ENCODE measurements at regions not wholly inside any gene's neighbourhood (a gene's known extent, or its start where the extent isn't known, plus 50 kb on each side); places are given as distances from the start of the nearest gene placed in this dataset.

DNA sequence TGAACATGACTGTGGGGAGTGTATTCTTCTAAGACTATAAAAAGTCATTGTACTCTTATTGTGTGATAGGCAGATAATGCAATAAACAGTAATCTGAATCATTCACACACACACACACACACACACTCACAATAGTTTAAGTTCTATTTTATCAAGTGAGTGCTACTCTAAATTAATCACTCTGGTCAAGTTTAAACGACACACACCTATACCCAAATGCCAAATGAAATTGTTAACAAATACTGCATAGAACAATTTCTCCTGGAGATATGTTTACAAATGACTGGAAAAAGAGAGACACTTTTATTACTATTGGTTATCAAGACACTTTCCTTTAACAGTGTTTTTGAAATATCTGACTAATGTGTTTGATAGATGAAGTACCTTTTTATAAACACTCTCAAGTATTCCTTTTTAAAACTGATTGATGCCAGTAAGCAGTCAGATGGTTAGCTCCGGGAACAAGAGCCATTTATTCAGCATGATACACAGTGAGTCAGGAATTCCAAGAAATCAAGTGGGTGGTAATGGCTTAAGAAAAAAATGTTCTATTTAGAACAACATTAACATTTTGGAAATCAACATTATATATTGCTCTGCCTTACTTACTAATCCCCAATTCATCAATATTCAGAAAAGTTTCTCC is 521.6 kb upstream of the ST8SIA4 start:
- 26 to 30% methylated on average over 2 of the region's 2 CpGs for WGBS, 2 donors
- no peak for TF ChIP-seq POLR2A (IDR thresholded peaks at IDR 0.05)
- TF ChIP-seq, protein P1, sequence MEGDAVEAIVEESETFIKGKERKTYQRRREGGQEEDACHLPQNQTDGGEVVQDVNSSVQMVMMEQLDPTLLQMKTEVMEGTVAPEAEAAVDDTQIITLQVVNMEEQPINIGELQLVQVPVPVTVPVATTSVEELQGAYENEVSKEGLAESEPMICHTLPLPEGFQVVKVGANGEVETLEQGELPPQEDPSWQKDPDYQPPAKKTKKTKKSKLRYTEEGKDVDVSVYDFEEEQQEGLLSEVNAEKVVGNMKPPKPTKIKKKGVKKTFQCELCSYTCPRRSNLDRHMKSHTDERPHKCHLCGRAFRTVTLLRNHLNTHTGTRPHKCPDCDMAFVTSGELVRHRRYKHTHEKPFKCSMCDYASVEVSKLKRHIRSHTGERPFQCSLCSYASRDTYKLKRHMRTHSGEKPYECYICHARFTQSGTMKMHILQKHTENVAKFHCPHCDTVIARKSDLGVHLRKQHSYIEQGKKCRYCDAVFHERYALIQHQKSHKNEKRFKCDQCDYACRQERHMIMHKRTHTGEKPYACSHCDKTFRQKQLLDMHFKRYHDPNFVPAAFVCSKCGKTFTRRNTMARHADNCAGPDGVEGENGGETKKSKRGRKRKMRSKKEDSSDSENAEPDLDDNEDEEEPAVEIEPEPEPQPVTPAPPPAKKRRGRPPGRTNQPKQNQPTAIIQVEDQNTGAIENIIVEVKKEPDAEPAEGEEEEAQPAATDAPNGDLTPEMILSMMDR (IDR thresholded peaks at IDR 0.05) = no peak
- DNase-seq (ENCODE audit: low spot score in 2 of 2) = no peak
- intact Hi-C loops (cut with DNase I; ENCODE audit: low total_unique reads) = no loop called here
- no peak overlapping the region for H3K4me3 ChIP-seq (ENCODE audit: low read depth, poor library complexity, severe bottlenecking)

- WGBS, 2 donors = 0 to 4% methylated on average over 1 of the region's 1 CpG
- TF ChIP-seq POLR2A (IDR thresholded peaks at IDR 0.05) = no peak
- TF ChIP-seq, protein P1 (IDR thresholded peaks at IDR 0.05) = no peak
- no peak overlapping the region for H3K4me3 ChIP-seq (ENCODE audit: low read depth, poor library complexity, severe bottlenecking)
- DNase-seq (ENCODE audit: low spot score in 2 of 2) = no peak
- intact Hi-C loops (cut with DNase I; ENCODE audit: low total_unique reads) = no loop called here
These were observed 515.6 kb upstream of the ST8SIA4 start for GRCh38 chr5:101418713-101419118.

DNA sequence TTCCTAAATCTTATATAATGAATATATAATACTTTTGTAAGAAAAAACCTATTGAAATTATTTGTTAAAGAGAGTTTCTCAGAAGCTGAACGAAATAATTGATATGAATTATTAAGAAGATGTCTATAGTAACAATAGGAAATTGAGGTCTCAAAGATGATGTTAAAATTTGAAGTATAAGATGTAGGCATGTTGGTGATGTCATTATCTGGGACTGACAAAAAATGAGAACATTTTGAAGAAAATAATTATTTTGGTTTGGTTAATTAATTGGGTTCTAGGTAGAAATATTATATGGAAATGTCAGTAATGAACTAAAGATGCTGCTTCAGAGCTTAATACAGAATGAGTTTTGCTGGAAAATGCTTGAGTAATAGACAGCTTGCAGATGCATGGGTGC is 501.4 kb upstream of the ST8SIA4 start:
- no peak overlapping the region for H3K4me3 ChIP-seq (ENCODE audit: low read depth, poor library complexity, severe bottlenecking)
- intact Hi-C loops (cut with DNase I; ENCODE audit: low total_unique reads) = no loop called here
- DNase-seq (ENCODE audit: low spot score in 2 of 2) = no peak
- TF ChIP-seq POLR2A (IDR thresholded peaks at IDR 0.05) = no peak
- TF ChIP-seq, protein P1 (IDR thresholded peaks at IDR 0.05) = no peak
- WGBS, 2 donors = 74 to 77% methylated on average over 1 of the region's 1 CpG

- TF ChIP-seq POLR2A (IDR thresholded peaks at IDR 0.05) = no peak
- TF ChIP-seq, protein P1 (IDR thresholded peaks at IDR 0.05) = no peak
- 55 to 59% methylated on average over 5 of the region's 5 CpGs for WGBS, 2 donors
- H3K4me3 ChIP-seq (ENCODE audit: low read depth, poor library complexity, severe bottlenecking) = no peak overlapping the region
- DNase-seq (ENCODE audit: low spot score in 2 of 2) = no peak
- intact Hi-C loops (cut with DNase I; ENCODE audit: low total_unique reads) = no loop called here
These were observed 490.8 kb upstream of the ST8SIA4 start for GRCh38 chr5:101393795-101394450.

GRCh38 chr5:101390151-101390908 is 487.2 kb upstream of the ST8SIA4 start:
- no peak for TF ChIP-seq POLR2A (IDR thresholded peaks at IDR 0.05)
- TF ChIP-seq, protein P1 (IDR thresholded peaks at IDR 0.05) = no peak
- no peak for DNase-seq (ENCODE audit: low spot score in 2 of 2)
- intact Hi-C loops (cut with DNase I; ENCODE audit: low total_unique reads) = no loop called here
- 14 to 15% methylated on average over 4 of the region's 4 CpGs for WGBS, 2 donors
- H3K4me3 ChIP-seq (ENCODE audit: low read depth, poor library complexity, severe bottlenecking) = no peak overlapping the region
